Suprapubic skin (tissue), 3 donors: ENCODE measurements at regions not wholly inside any gene's neighbourhood (a gene's known extent, or its start where the extent isn't known, plus 50 kb on each side); places are given as distances from the start of the nearest gene placed in this dataset.

Experiments used
- EP300 ChIP-seq: sonication (generic); formaldehyde crosslinking; IDR thresholded peaks from one replicate; pipeline ENCODE4 v1.6.1; 2017; ENCODE audit warnings: antibody characterized with exemption
- TF ChIP-seq, protein P1 (sequence below), 2 donors: fragments of 200-600 bp in 1 of 2; fragments of 450-650 bp in 1 of 2; sonication (generic) in 1 of 2; IDR thresholded peaks; one replicate each; pipeline ENCODE4 v1.5.1; 2016 to 2019; ENCODE audit warnings: antibody characterized with exemption in 2 of 2, mild to moderate bottlenecking in 1 of 2, moderate library complexity in 1 of 2

DNA sequence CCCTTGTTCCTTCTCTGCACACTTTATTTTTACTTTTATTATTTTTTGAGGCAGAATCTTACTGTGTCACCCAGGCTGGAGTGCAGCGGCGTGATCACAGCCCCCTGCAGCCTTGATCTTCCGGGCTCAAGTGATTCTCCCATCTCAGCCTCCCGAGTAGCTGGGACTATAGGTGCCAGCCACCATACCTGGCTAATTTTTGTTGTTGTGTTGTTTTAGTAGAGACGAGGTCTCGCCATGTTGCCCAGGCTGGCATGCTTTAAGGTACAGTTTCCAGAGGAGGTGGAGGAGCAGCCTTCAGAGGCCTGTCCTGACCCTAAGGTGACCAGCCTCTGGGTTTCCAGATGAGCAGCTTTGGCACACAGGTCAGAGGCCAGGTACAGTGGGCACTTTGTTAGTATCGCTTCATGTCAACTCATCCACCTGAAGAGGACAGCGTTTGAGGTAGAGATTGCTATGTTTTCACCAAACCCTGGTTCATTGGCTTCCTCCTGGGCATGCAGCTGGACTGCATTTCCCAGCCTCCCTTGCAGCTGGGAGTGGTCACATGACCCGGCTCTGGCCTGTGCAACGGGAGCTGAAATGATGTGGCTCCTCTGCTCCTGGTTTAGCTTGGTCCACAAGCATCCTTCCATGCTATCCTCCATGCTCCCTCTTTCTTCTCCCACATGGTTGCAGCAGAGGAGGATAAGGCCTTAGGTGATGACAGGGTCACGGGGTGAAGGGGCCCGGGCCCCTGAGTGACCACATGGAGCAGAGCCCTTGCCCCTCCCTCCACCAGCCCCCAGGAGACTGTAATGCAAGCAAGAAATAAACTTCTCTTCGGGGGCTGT is 139.3 kb upstream of the IER5L start:
- TF ChIP-seq, protein P1, sequence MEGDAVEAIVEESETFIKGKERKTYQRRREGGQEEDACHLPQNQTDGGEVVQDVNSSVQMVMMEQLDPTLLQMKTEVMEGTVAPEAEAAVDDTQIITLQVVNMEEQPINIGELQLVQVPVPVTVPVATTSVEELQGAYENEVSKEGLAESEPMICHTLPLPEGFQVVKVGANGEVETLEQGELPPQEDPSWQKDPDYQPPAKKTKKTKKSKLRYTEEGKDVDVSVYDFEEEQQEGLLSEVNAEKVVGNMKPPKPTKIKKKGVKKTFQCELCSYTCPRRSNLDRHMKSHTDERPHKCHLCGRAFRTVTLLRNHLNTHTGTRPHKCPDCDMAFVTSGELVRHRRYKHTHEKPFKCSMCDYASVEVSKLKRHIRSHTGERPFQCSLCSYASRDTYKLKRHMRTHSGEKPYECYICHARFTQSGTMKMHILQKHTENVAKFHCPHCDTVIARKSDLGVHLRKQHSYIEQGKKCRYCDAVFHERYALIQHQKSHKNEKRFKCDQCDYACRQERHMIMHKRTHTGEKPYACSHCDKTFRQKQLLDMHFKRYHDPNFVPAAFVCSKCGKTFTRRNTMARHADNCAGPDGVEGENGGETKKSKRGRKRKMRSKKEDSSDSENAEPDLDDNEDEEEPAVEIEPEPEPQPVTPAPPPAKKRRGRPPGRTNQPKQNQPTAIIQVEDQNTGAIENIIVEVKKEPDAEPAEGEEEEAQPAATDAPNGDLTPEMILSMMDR (IDR thresholded peaks at IDR 0.05), result no peak
- no peak for TF ChIP-seq EP300
